C4-2B (cell line): ENCODE measurements at regions not wholly inside any gene's neighbourhood (a gene's known extent, or its start where the extent isn't known, plus 50 kb on each side); places are given as distances from the start of the nearest gene placed in this dataset.

Experiments used
- H3K27ac ChIP-seq: fragments of 450-650 bp; 2 replicates; pipeline ENCODE4 v1.5.1; 2017
- ZFX ChIP-seq: fragments of 450-650 bp; IDR thresholded peaks from 2 replicates; pipeline ENCODE4 v1.6.1; 2017
- TF ChIP-seq, protein P1 (sequence below): fragments of 450-650 bp; conservative IDR thresholded peaks from 2 replicates; pipeline ENCODE4 v1.5.1; 2017; ENCODE audit warnings: mild to moderate bottlenecking

DNA sequence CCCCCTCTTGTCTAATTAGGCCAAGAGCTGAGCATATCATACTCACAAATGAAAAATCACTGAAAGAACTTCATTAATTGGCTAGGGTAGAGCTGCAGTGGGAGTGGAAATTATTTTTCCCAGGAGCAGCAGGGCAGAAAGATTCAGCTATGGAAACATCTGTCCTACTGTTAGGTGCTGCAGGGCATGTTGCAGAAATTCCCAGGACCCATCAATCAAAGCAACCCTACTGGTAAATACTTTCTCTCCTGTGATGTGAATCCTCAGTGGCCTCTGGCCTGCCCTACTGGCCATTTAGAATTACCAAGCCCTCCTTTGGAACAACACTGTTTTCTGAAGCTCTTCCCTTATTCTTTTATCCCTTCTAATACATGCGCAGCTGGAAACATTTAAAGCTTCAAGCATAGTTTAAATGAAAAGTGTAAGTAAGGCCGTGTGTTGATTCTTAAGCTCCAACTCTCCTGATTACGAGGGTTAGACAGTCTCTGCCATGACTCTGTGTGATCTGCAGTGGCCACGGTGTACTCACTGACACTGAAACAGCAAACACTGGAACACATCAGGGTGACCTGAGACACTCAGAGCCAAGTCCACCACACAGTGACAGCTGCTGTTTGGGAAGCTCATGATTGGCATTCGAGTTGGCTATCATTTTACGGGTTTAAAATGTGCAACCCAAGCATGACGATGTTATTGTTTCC, 62.6 kb upstream of the TMCC3 start:
- TF ChIP-seq ZFX = no peak
- TF ChIP-seq, protein P1, sequence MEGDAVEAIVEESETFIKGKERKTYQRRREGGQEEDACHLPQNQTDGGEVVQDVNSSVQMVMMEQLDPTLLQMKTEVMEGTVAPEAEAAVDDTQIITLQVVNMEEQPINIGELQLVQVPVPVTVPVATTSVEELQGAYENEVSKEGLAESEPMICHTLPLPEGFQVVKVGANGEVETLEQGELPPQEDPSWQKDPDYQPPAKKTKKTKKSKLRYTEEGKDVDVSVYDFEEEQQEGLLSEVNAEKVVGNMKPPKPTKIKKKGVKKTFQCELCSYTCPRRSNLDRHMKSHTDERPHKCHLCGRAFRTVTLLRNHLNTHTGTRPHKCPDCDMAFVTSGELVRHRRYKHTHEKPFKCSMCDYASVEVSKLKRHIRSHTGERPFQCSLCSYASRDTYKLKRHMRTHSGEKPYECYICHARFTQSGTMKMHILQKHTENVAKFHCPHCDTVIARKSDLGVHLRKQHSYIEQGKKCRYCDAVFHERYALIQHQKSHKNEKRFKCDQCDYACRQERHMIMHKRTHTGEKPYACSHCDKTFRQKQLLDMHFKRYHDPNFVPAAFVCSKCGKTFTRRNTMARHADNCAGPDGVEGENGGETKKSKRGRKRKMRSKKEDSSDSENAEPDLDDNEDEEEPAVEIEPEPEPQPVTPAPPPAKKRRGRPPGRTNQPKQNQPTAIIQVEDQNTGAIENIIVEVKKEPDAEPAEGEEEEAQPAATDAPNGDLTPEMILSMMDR = no peak
- H3K27ac ChIP-seq = no peak overlapping the region

GRCh38 chr12:94710933-94711332, 60.6 kb upstream of the TMCC3 start:
- H3K27ac ChIP-seq = no peak overlapping the region
- TF ChIP-seq, protein P1 = peak; percentile 41
- no peak for TF ChIP-seq ZFX

- no peak for TF ChIP-seq ZFX
- TF ChIP-seq, protein P1 = no peak
- H3K27ac ChIP-seq = no peak overlapping the region
Observed at GRCh38 chr12:94707892-94708291, 57.5 kb upstream of the TMCC3 start.

- TF ChIP-seq, protein P1 = no peak
- TF ChIP-seq ZFX = no peak
- H3K27ac ChIP-seq = no peak overlapping the region
Observed at GRCh38 chr12:94707036-94707435, 56.7 kb upstream of the TMCC3 start.

GRCh38 chr12:94706250-94706661, 55.9 kb upstream of the TMCC3 start:
- no peak overlapping the region for H3K27ac ChIP-seq
- TF ChIP-seq, protein P1 = no peak
- TF ChIP-seq ZFX = no peak

- no peak overlapping the region for H3K27ac ChIP-seq
- no peak for TF ChIP-seq ZFX
- TF ChIP-seq, protein P1 = no peak
Observed at GRCh38 chr12:94705676-94706075, 55.3 kb upstream of the TMCC3 start.

DNA sequence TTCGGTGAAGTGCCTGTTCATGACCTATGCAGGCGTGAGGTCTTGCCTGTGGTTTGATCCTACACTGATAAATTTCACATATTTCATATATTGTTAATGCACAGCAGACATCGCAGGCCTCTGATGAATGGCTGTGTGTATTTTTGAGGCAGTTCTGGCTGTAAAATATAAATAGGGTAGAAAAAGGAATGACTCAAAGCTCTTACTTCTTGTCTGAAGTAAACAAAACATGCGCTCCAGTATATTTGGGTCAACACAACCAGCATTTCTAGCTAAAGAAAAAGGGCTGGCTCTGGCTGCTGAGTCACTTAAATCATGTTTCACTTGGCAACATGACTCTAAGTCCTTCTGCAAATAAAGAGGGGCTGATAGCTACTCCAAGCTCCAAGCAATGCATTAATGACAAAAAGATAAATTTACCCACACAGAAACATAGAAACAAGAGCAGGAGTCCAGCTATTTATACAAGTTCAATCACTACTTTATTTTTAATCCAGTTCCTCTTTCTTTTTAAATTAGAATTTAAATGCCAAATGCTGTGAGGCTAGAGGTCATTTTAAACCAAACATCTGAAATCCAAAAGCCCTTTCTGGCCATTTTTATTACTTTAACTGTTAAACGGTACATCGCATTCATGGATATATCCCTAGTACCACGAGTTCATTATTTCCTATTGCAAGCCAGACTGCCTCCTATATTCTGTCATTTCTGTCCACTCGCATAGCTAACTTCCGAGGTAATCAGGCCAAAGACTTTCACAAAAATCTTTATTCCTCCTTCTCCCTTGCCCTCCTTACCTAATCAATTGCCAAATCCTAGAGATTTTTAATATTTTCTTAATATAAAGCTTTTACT, 54.3 kb upstream of the TMCC3 start:
- TF ChIP-seq ZFX = no peak
- TF ChIP-seq, protein P1 = no peak
- H3K27ac ChIP-seq = no peak overlapping the region
